Panc1 (cell line): ENCODE measurements at regions not wholly inside any gene's neighbourhood (a gene's known extent, or its start where the extent isn't known, plus 50 kb on each side); places are given as distances from the start of the nearest gene placed in this dataset.

Experiments used
- POLR2AphosphoS5 ChIP-seq: IDR thresholded peaks from 2 replicates; pipeline ENCODE4 v1.6.1; 2012; ENCODE audit warnings: mild to moderate bottlenecking, low read depth, low read length, moderate library complexity
- SIN3A ChIP-seq: IDR thresholded peaks from 2 replicates; pipeline ENCODE4 v1.6.1; 2012; ENCODE audit warnings: low read depth, mild to moderate bottlenecking, low read length, moderate library complexity, borderline replicate concordance; ENCODE audit not compliant: insufficient read depth
- TCF7L2 ChIP-seq: IDR thresholded peaks from 2 replicates; pipeline ENCODE4 v1.6.1; 2011; ENCODE audit warnings: mild to moderate bottlenecking, low read depth, low read length, inconsistent platforms
- TF ChIP-seq, protein P1 (sequence below): fragments of 450-650 bp; IDR thresholded peaks from 2 replicates; pipeline ENCODE4 v1.5.1; 2017; ENCODE audit warnings: mild to moderate bottlenecking
- TF ChIP-seq, protein P2 (sequence below), 2 experiments: IDR thresholded peaks; 2 replicates each; pipeline ENCODE4 v1.6.1; 2011 to 2012; ENCODE audit warnings: low read depth in 2 of 2, control low read depth in 1 of 2, low read length in 1 of 2, mild to moderate bottlenecking in 1 of 2, moderate library complexity in 1 of 2; ENCODE audit not compliant: insufficient read depth in 1 of 2

DNA sequence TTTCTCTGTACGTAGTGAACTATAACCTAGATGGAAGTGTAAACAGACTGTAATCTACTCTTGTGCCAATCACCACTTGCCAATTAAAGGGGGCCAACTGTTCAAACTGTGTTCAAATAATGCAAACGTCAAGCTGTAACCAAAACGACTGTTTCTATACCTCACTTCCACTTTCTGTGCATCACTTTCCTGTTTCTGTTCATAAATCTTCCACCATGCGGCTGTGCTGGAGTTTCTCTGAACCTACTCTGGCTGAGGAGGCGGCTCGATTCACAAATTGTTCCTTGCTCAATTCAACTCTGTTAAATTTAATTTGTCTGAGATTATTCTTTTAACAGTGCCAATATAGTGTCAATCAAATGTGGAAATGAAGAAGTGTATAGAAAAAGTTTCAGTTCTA, 206.7 kb upstream of the TBC1D5 start:
- TF ChIP-seq, protein P1, sequence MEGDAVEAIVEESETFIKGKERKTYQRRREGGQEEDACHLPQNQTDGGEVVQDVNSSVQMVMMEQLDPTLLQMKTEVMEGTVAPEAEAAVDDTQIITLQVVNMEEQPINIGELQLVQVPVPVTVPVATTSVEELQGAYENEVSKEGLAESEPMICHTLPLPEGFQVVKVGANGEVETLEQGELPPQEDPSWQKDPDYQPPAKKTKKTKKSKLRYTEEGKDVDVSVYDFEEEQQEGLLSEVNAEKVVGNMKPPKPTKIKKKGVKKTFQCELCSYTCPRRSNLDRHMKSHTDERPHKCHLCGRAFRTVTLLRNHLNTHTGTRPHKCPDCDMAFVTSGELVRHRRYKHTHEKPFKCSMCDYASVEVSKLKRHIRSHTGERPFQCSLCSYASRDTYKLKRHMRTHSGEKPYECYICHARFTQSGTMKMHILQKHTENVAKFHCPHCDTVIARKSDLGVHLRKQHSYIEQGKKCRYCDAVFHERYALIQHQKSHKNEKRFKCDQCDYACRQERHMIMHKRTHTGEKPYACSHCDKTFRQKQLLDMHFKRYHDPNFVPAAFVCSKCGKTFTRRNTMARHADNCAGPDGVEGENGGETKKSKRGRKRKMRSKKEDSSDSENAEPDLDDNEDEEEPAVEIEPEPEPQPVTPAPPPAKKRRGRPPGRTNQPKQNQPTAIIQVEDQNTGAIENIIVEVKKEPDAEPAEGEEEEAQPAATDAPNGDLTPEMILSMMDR = no peak
- TF ChIP-seq POLR2AphosphoS5 (no peak), SIN3A (no peak), TCF7L2 (no peak)
- TF ChIP-seq, protein P2, sequence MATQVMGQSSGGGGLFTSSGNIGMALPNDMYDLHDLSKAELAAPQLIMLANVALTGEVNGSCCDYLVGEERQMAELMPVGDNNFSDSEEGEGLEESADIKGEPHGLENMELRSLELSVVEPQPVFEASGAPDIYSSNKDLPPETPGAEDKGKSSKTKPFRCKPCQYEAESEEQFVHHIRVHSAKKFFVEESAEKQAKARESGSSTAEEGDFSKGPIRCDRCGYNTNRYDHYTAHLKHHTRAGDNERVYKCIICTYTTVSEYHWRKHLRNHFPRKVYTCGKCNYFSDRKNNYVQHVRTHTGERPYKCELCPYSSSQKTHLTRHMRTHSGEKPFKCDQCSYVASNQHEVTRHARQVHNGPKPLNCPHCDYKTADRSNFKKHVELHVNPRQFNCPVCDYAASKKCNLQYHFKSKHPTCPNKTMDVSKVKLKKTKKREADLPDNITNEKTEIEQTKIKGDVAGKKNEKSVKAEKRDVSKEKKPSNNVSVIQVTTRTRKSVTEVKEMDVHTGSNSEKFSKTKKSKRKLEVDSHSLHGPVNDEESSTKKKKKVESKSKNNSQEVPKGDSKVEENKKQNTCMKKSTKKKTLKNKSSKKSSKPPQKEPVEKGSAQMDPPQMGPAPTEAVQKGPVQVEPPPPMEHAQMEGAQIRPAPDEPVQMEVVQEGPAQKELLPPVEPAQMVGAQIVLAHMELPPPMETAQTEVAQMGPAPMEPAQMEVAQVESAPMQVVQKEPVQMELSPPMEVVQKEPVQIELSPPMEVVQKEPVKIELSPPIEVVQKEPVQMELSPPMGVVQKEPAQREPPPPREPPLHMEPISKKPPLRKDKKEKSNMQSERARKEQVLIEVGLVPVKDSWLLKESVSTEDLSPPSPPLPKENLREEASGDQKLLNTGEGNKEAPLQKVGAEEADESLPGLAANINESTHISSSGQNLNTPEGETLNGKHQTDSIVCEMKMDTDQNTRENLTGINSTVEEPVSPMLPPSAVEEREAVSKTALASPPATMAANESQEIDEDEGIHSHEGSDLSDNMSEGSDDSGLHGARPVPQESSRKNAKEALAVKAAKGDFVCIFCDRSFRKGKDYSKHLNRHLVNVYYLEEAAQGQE (IDR thresholded peaks at IDR 0.05; ENCODE audit: insufficient read depth in 1 of 2, low read depth in 2 of 2, low read length in 1 of 2) = no peak
